Endothelial cell (in vitro differentiated cells): ENCODE measurements at regions not wholly inside any gene's neighbourhood (a gene's known extent, or its start where the extent isn't known, plus 50 kb on each side); places are given as distances from the start of the nearest gene placed in this dataset.

Experiments used
- DNase-seq: peaks from one replicate; pipeline ENCODE4 v3.0.0; 2021; ENCODE audit warnings: low spot score
- H3K27ac Mint-ChIP-seq: one replicate; pipeline ENCODE4 v1.8.0; 2021; ENCODE audit warnings: mixed read lengths, inconsistent platforms; ENCODE audit not compliant: unreplicated experiment
- H3K27me3 Mint-ChIP-seq: one replicate; pipeline ENCODE4 v1.8.0; 2021; ENCODE audit warnings: mild to moderate bottlenecking, moderate library complexity, mixed read lengths, inconsistent platforms; ENCODE audit not compliant: unreplicated experiment
- H3K36me3 Mint-ChIP-seq: one replicate; pipeline ENCODE4 v1.8.0; 2021; ENCODE audit warnings: mild to moderate bottlenecking, low read depth, mixed read lengths, inconsistent platforms; ENCODE audit not compliant: unreplicated experiment
- H3K4me1 Mint-ChIP-seq: one replicate; pipeline ENCODE4 v1.8.0; 2021; ENCODE audit warnings: mild to moderate bottlenecking, mixed read lengths, inconsistent platforms; ENCODE audit not compliant: unreplicated experiment
- H3K4me3 Mint-ChIP-seq: one replicate; pipeline ENCODE4 v1.8.0; 2021; ENCODE audit warnings: mild to moderate bottlenecking, mixed read lengths, inconsistent platforms; ENCODE audit not compliant: unreplicated experiment
- H3K9me3 Mint-ChIP-seq: one replicate; pipeline ENCODE4 v1.8.0; 2021; ENCODE audit warnings: mixed read lengths, inconsistent platforms; ENCODE audit not compliant: unreplicated experiment
- TF ChIP-seq, protein P1 (sequence below): fragments of 200-600 bp; sonication (generic); IDR thresholded peaks from one replicate; pipeline ENCODE4 v1.5.0; 2021; ENCODE audit warnings: antibody characterized with exemption; ENCODE audit not compliant: unreplicated experiment

DNA sequence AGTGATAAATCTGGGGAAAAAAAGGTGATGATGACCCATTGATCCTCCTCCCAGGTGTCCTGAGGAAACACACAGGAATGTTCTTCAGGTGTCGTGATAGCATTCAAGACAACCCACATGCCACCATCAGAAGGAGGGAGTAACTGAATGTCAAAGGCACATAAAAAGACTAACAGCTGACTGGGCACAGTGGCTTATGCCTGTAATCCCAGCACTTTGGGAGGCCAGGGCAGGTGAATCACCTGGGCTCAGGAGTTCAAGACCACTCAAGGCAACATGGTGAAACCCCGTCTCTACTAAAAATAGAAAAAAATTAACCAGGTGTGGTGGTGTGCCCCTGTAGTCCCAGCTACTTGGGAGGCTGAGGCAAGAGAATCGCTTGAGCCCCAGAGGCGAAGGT is 82.3 kb upstream of the CST7 start:
- peaks cover 15% of the 10 kb centered on the region for H3K36me3 Mint-ChIP-seq
- H3K4me3 Mint-ChIP-seq, result no peak overlapping the region
- H3K27ac Mint-ChIP-seq, result no peak overlapping the region
- no peaks in the 10 kb centered on the region for H3K4me1 Mint-ChIP-seq
- DNase-seq, result no peak
- H3K27me3 Mint-ChIP-seq, result peaks cover 6% of the 10 kb centered on the region
- TF ChIP-seq, protein P1, sequence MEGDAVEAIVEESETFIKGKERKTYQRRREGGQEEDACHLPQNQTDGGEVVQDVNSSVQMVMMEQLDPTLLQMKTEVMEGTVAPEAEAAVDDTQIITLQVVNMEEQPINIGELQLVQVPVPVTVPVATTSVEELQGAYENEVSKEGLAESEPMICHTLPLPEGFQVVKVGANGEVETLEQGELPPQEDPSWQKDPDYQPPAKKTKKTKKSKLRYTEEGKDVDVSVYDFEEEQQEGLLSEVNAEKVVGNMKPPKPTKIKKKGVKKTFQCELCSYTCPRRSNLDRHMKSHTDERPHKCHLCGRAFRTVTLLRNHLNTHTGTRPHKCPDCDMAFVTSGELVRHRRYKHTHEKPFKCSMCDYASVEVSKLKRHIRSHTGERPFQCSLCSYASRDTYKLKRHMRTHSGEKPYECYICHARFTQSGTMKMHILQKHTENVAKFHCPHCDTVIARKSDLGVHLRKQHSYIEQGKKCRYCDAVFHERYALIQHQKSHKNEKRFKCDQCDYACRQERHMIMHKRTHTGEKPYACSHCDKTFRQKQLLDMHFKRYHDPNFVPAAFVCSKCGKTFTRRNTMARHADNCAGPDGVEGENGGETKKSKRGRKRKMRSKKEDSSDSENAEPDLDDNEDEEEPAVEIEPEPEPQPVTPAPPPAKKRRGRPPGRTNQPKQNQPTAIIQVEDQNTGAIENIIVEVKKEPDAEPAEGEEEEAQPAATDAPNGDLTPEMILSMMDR, result no peak
- peaks cover 17% of the 10 kb centered on the region for H3K9me3 Mint-ChIP-seq

DNA sequence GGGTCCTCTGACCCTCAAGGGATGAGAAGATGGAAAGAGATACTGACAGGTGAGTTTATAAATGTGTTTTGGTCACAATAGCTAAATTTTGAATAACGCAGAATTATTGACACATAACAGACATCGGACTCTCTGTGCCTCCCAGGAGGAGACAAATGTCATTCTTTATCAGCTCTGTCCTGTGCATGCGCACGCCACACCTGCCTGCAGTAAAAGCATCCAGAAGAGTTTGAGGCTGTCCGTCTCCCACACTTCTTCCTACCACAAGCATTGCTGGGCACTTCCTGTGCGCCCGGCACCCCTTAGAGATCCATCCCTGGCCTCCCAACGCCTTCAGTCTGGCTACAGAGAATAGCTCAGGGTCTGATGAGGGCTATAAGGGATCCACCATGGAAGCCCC is 81.5 kb upstream of the CST7 start:
- H3K36me3 Mint-ChIP-seq, result peaks cover 15% of the 10 kb centered on the region
- no peak for DNase-seq
- peaks cover 11% of the 10 kb centered on the region for H3K27me3 Mint-ChIP-seq
- H3K4me1 Mint-ChIP-seq, result no peaks in the 10 kb centered on the region
- TF ChIP-seq, protein P1, result no peak
- H3K4me3 Mint-ChIP-seq, result no peak overlapping the region
- no peak overlapping the region for H3K27ac Mint-ChIP-seq
- peaks cover 17% of the 10 kb centered on the region for H3K9me3 Mint-ChIP-seq

DNA sequence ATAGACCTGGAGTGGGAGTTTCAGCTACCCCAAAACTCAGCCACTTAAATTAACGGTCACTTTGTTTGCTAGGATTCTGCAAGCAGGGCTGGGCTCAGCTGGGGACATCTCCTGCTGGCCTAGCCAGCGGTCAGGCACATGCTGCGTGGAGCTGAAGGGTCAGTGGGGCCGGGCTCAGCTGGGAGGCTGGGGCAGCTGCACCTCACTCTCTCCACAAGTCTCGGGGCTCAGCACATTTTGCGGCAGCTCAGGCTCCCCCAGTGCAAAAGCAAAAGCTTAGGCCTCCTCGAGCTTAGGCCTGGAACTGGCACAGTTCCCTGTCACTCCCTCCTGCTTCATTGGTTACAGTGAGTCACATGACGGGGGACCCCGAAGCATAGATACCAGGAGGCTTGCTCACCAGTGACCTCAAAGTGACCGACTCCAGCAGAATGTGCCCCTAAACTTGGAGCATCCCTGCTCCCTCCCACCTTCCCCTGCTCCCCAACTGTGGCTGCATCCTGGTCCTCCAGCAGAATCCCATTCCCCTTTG is 80.6 kb upstream of the CST7 start:
- TF ChIP-seq, protein P1, result no peak

DNA sequence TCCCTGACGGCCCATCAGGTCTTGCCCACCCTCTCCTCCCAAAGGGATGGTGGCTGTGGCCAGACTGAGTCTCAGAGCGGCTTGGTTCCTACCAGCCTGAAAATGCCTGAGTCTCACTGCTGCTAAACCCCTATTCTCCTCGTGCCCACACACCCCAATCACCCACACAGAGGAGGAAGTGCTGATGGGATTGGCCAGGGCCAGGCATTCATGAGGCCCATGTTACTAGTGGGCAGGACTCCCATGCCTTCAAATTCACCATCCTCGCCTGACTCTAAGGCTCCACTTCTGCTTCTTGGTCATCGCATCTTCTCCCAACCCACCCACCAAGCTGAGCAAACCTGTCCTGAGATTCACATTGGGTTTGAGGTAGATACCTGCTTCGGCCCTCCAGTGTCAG is 80.1 kb upstream of the CST7 start:
- H3K27ac Mint-ChIP-seq, result no peak overlapping the region
- no peak overlapping the region for H3K4me3 Mint-ChIP-seq
- peaks cover 12% of the 10 kb centered on the region for H3K27me3 Mint-ChIP-seq
- TF ChIP-seq, protein P1, result no peak
- peaks cover 11% of the 10 kb centered on the region for H3K36me3 Mint-ChIP-seq
- H3K9me3 Mint-ChIP-seq, result peaks cover 14% of the 10 kb centered on the region
- peaks cover 4% of the 10 kb centered on the region for H3K4me1 Mint-ChIP-seq
- no peak for DNase-seq

More for the DNA sequence above, 80.6 kb upstream of the CST7 start:
- Mint-ChIP-seq H3K9me3 (peaks cover 17% of the 10 kb centered on the region), H3K36me3 (peaks cover 15% of the 10 kb centered on the region), H3K4me1 (peaks cover under 1% of the 10 kb centered on the region), H3K4me3 (no peak overlapping the region), H3K27me3 (peaks cover 12% of the 10 kb centered on the region), H3K27ac (no peak overlapping the region)
- DNase-seq, result no peak

DNA sequence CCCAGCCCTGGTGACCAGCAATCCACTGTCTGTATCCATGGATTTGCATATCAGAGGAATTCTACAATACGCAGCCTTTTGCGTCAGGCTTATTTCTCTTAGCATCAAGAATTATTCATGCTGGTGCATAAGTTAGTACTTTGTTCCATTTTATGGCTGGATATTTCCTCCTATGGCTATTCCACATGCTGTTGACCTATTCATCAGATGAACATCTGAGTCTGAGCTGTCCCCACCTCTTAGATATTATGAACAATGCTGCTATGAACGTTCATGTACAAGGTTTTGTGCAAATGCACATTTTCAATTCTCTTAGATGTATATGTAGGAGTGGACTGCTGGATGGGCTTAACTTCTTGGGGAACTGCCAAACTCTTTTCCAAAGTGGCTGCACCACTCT is 79.0 kb upstream of the CST7 start:
- Mint-ChIP-seq H3K27me3 (peaks cover 15% of the 10 kb centered on the region), H3K4me1 (peaks cover 4% of the 10 kb centered on the region), H3K27ac (no peak overlapping the region), H3K9me3 (peaks cover 6% of the 10 kb centered on the region), H3K4me3 (no peak overlapping the region), H3K36me3 (peaks cover 8% of the 10 kb centered on the region)
- no peak for DNase-seq
- TF ChIP-seq, protein P1, result no peak
